Stomach (tissue), 4 donors: ENCODE measurements at regions not wholly inside any gene's neighbourhood (a gene's known extent, or its start where the extent isn't known, plus 50 kb on each side); places are given as distances from the start of the nearest gene placed in this dataset.

Source experiments
- EP300 ChIP-seq: sonication (generic); formaldehyde crosslinking; IDR thresholded peaks from one replicate; pipeline ENCODE4 v1.6.1; 2017; ENCODE audit warnings: antibody characterized with exemption
- POLR2A ChIP-seq, 4 donors: fragments of 450-650 bp; IDR thresholded peaks; one replicate each; pipeline ENCODE4 v1.6.1; 2016; ENCODE audit warnings: antibody characterized with exemption in 4 of 4, control low read depth in 2 of 4, mild to moderate bottlenecking in 1 of 4, moderate library complexity in 1 of 4
- POLR2AphosphoS5 ChIP-seq, 3 donors: sonication (generic); formaldehyde crosslinking; IDR thresholded peaks; one replicate each; pipeline ENCODE4 v1.6.1; 2016; ENCODE audit warnings: antibody characterized with exemption in 3 of 3
- TF ChIP-seq, protein P1 (sequence below), 7 experiments: fragments of 450-650 bp in 4 of 7; fragments of 200-600 bp in 3 of 7; sonication (generic) in 3 of 7; IDR thresholded peaks; one replicate each; pipeline ENCODE4 v1.5.1; 2016 to 2019; ENCODE audit warnings: antibody characterized with exemption in 7 of 7, control low read depth in 2 of 7, mild to moderate bottlenecking in 1 of 7

DNA sequence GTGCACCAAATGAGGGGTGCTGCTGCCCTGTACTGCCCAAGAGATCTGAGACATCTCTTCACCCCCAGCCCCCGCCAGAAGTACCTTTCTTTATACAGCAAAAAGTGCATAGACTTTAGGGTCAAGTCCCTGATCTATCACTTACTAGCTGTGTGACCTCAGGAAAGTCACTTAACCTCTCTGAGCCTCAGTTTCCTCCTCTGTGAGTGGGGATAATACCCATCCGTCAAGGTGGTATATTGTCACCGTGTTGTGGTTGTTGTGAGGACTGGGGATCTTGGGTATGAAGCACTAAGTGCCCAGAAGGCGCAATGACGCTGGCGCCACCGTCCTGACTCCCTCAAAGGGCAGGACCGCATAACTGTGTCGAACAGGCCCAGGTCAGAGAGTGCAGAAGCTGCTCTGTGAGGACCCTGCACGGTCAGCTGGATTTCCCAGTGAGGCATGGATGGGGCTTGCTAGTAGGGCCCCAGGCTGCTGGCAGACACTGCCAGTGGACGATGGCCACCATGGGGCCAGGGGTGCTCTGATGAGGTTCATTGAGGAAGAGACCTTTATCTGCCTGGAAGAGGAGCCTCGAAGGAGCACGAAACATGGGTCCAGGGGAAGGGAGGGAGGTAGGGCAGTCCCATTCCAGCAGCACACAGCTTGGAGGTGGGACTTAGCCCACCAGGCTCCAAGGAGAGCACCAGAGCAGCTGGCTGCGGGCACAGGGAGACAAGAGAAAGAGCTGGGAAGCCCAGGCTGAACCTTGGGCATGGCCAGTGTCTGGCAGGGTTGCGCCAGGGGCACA is 61.8 kb upstream of the LAPTM4A start:
- TF ChIP-seq POLR2AphosphoS5 (IDR thresholded peaks at IDR 0.05) (no peak), POLR2A (IDR thresholded peaks at IDR 0.05) (no peak), EP300 (no peak)
- TF ChIP-seq, protein P1, sequence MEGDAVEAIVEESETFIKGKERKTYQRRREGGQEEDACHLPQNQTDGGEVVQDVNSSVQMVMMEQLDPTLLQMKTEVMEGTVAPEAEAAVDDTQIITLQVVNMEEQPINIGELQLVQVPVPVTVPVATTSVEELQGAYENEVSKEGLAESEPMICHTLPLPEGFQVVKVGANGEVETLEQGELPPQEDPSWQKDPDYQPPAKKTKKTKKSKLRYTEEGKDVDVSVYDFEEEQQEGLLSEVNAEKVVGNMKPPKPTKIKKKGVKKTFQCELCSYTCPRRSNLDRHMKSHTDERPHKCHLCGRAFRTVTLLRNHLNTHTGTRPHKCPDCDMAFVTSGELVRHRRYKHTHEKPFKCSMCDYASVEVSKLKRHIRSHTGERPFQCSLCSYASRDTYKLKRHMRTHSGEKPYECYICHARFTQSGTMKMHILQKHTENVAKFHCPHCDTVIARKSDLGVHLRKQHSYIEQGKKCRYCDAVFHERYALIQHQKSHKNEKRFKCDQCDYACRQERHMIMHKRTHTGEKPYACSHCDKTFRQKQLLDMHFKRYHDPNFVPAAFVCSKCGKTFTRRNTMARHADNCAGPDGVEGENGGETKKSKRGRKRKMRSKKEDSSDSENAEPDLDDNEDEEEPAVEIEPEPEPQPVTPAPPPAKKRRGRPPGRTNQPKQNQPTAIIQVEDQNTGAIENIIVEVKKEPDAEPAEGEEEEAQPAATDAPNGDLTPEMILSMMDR (IDR thresholded peaks at IDR 0.05), result no peak
